Esophagus squamous epithelium (tissue), 5 donors: ENCODE measurements at regions not wholly inside any gene's neighbourhood (a gene's known extent, or its start where the extent isn't known, plus 50 kb on each side); places are given as distances from the start of the nearest gene placed in this dataset.

Experiments
- DNase-seq: peaks from one replicate; lab custom pipeline; 2025; lab: John Stamatoyannopoulos, UW
- H3K27ac ChIP-seq, 4 donors: fragments of 200-600 bp; sonication (generic); one replicate each; pipeline ENCODE4 v1.5.1; 2016 to 2019; ENCODE audit warnings: mild to moderate bottlenecking in 1 of 4
- H3K27me3 ChIP-seq, 4 donors: fragments of 200-600 bp; sonication (generic); 1 replicate in 3 of 4; 2 replicates in 1 of 4; pipeline versions ENCODE4 v1.5.1 to v1.6.0; 2017 to 2021; ENCODE audit warnings: antibody characterized with exemption in 1 of 4
- H3K36me3 ChIP-seq, 3 donors: fragments of 200-600 bp; sonication (generic); one replicate each; pipeline ENCODE4 v1.5.1; 2016 to 2019
- H3K4me1 ChIP-seq, 3 donors: fragments of 200-600 bp; sonication (generic); one replicate each; pipeline ENCODE4 v1.5.1; 2017 to 2019
- H3K4me3 ChIP-seq, 4 donors: fragments of 200-600 bp; sonication (generic); 1 replicate in 3 of 4; 2 replicates in 1 of 4; pipeline ENCODE4 v1.5.1; 2016 to 2019; ENCODE audit warnings: mild to moderate bottlenecking in 2 of 4, moderate library complexity in 1 of 4
- H3K9me3 ChIP-seq, 3 donors: fragments of 200-600 bp; sonication (generic); one replicate each; pipeline ENCODE4 v1.5.1; 2016 to 2019
- CTCF ChIP-seq, 6 experiments: fragments of 450-650 bp in 4 of 6; fragments of 200-600 bp in 2 of 6; sonication (generic) in 2 of 6; IDR thresholded peaks; one replicate each; pipeline ENCODE4 v1.5.1; 2016 to 2019; ENCODE audit warnings: antibody characterized with exemption in 6 of 6, mild to moderate bottlenecking in 4 of 6, moderate library complexity in 4 of 6
- POLR2A ChIP-seq, 4 donors: fragments of 450-650 bp; IDR thresholded peaks; one replicate each; pipeline ENCODE4 v1.6.1; 2017; ENCODE audit warnings: antibody characterized with exemption in 4 of 4, mild to moderate bottlenecking in 4 of 4, moderate library complexity in 3 of 4
- WGBS, 2 donors: methylation state at CpG; one replicate each; pipeline ENCODE4 v1.1.5; 2018; 5-methylcytosine and 5-hydroxymethylcytosine counted together
- intact Hi-C: fragments of 100-400 bp; cut with DNase I; formaldehyde crosslinking; loops from one replicate; pipeline ENCODE4 v1.15.0; 2022
- donor health status: DM: yes; HTN: yes; CAD: no.

- DNase-seq: no peak
- Histone ChIP-seq H3K27ac (no peak overlapping the region), H3K27me3 (no peaks in the 10 kb centered on the region), H3K4me3 (no peak overlapping the region), H3K9me3 (peaks cover 0 to 22% (median 4%) of the 10 kb centered on the region in 3 donors), H3K36me3 (no peaks in the 10 kb centered on the region), H3K4me1 (no peaks in the 10 kb centered on the region)
- intact Hi-C loops: no loop called here
- TF ChIP-seq POLR2A (IDR thresholded peaks at IDR 0.05): no peak
- no peak for TF ChIP-seq CTCF (IDR thresholded peaks at IDR 0.05)
- WGBS, 2 donors: 46 to 65% methylated on average over 7 of the region's 7 CpGs
These were observed 274.2 kb upstream of the CDH4 start for GRCh38 chr20:60977901-60978300.

GRCh38 chr20:60984666-60985065 is 267.4 kb upstream of the CDH4 start:
- no peak for DNase-seq
- TF ChIP-seq CTCF (IDR thresholded peaks at IDR 0.05): no peak
- no peak for TF ChIP-seq POLR2A (IDR thresholded peaks at IDR 0.05)
- no peak overlapping the region for H3K27ac ChIP-seq
- peaks cover 0 to 17% (median 4%) of the 10 kb centered on the region in 3 donors for H3K9me3 ChIP-seq
- H3K36me3 ChIP-seq: no peaks in the 10 kb centered on the region
- H3K27me3 ChIP-seq: no peaks in the 10 kb centered on the region
- intact Hi-C loops: no loop called here
- H3K4me3 ChIP-seq: no peak overlapping the region
- H3K4me1 ChIP-seq: no peaks in the 10 kb centered on the region
- 60 to 63% methylated on average over 7 of the region's 7 CpGs for whole genome bisulfite sequencing, 2 donors

DNA sequence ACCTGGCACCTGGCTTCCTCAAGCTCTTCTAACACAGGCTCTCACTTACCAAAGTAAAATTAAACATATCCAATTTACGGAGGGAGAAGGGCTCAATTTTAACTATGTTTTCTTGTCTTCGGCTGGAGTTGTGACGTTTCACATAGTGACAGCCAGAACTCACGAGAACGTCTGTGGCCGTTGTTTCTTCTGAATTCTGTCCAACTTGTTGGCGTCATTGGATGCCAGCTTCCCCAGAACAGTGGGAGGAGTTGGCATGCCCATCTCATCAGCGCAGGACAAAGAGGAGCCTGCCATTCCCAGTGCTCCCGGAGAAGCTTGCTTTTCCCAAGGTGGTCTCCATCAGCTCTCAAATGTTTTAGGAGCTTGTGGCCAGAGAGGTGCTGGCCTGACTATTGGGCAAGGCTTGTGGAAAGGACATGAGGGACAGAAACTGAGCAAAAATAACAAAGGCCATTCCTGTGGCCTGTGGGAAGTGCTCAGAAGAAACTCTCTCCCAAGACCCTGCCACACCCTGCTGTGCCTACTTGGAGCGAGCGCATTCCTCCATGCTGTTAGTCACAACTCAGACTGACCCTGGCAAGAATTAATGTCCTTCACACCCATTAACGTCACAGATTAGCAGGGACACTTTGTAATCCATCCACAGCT is 265.4 kb upstream of the CDH4 start:
- peaks cover 0 to 5% (median 0%) of the 10 kb centered on the region in 3 donors for H3K9me3 ChIP-seq
- no peak overlapping the region for H3K27ac ChIP-seq
- 83 to 84% methylated on average over 10 to 12 of the region's 12 CpGs for WGBS, 2 donors
- intact Hi-C loops: no loop called here
- no peak for TF ChIP-seq CTCF (IDR thresholded peaks at IDR 0.05)
- no peak for TF ChIP-seq POLR2A (IDR thresholded peaks at IDR 0.05)
- H3K4me1 ChIP-seq: no peaks in the 10 kb centered on the region
- no peaks in the 10 kb centered on the region for H3K27me3 ChIP-seq
- no peak for DNase-seq
- H3K36me3 ChIP-seq: no peaks in the 10 kb centered on the region
- H3K4me3 ChIP-seq: no peak overlapping the region

- peaks cover 0 to 5% (median 0%) of the 10 kb centered on the region in 3 donors for H3K9me3 ChIP-seq
- no peak overlapping the region for H3K27ac ChIP-seq
- H3K4me3 ChIP-seq: no peak overlapping the region
- WGBS, 2 donors: 57 to 76% methylated on average over 6 to 10 of the region's 10 CpGs
- no peaks in the 10 kb centered on the region for H3K4me1 ChIP-seq
- no peaks in the 10 kb centered on the region for H3K36me3 ChIP-seq
- intact Hi-C loops: no loop called here
- no peak for DNase-seq
- no peak for TF ChIP-seq POLR2A (IDR thresholded peaks at IDR 0.05)
- no peak for TF ChIP-seq CTCF (IDR thresholded peaks at IDR 0.05)
- H3K27me3 ChIP-seq: peaks cover 0 to 2% (median 0%) of the 10 kb centered on the region in 4 donors
These were observed 262.0 kb upstream of the CDH4 start for GRCh38 chr20:60990061-60990460.

DNA sequence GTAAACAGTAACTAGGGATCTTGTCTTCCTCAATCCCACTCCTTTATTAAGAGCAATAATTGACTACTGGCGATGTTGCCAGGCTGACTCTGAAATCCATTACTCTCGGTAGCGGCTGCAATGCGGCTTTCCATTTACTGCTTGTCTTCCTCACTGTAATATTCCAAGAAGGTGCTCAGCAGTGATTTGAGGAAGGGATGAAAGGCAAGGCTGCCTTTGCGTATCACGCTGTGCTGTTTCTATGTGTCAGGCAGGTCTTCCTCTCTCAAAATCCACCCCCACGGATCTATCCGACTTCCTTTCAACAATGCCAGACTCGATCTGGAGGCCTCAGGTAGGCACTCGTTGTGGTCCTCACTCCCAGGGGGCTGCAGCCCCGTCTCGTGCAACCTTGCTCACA is 261.4 kb upstream of the CDH4 start:
- no peak overlapping the region for H3K4me3 ChIP-seq
- peaks cover 0 to 5% (median 0%) of the 10 kb centered on the region in 3 donors for H3K9me3 ChIP-seq
- H3K27ac ChIP-seq: no peak overlapping the region
- no peaks in the 10 kb centered on the region for H3K4me1 ChIP-seq
- peaks cover 0 to 6% (median 0%) of the 10 kb centered on the region in 4 donors for H3K27me3 ChIP-seq
- no peak for DNase-seq
- no peaks in the 10 kb centered on the region for H3K36me3 ChIP-seq
- 68 to 79% methylated on average over 9 to 12 of the region's 12 CpGs for WGBS, 2 donors
- TF ChIP-seq CTCF (IDR thresholded peaks at IDR 0.05) (no peak), POLR2A (IDR thresholded peaks at IDR 0.05) (no peak)
- intact Hi-C loops: no loop called here
